ENCODE measurements at regions not wholly inside any gene's neighbourhood (a gene's known extent, or its start where the extent isn't known, plus 50 kb on each side); places are given as distances from the start of the nearest gene placed in this dataset.
"Not testable (repeated sequence)": the region's sequence is repeated elsewhere in the genome, so short reads cannot be mapped to it uniquely, and the experiment has no call there.

GRCh38 chr7:113188396-113188795 is 70.0 kb upstream of the SMIM30 start:
- Histone ChIP-seq H3K27ac (ENCODE audit: insufficient read depth, low read length, poor library complexity, severe bottlenecking) (no peak overlapping the region), H3K4me1 (ENCODE audit: control insufficient read depth, insufficient read depth, low read length, poor library complexity, severe bottlenecking) (no peaks in the 10 kb centered on the region), H3K27me3 (replicated peaks; ENCODE audit: control insufficient read depth, insufficient read depth, low read length, poor library complexity, severe bottlenecking) (no peaks in the 10 kb centered on the region), H3K9me3 (ENCODE audit: control insufficient read depth, low read length) (no peaks in the 10 kb centered on the region), H3K36me3 (ENCODE audit: control insufficient read depth, insufficient read depth, low read length) (no peaks in the 10 kb centered on the region), H3K4me3 (ENCODE audit: insufficient read depth, low read depth, low read length, poor library complexity, severe bottlenecking) (no peak overlapping the region)
- no peak for DNase-seq

GRCh38 chr7:113179313-113179712 is 61.0 kb upstream of the SMIM30 start:
- Histone ChIP-seq H3K4me1 (ENCODE audit: control insufficient read depth, insufficient read depth, low read length, poor library complexity, severe bottlenecking) (no peaks in the 10 kb centered on the region), H3K4me3 (ENCODE audit: insufficient read depth, low read depth, low read length, poor library complexity, severe bottlenecking) (no peak overlapping the region), H3K27ac (ENCODE audit: insufficient read depth, low read length, poor library complexity, severe bottlenecking) (no peak overlapping the region), H3K36me3 (ENCODE audit: control insufficient read depth, insufficient read depth, low read length) (no peaks in the 10 kb centered on the region), H3K9me3 (ENCODE audit: control insufficient read depth, low read length) (no peaks in the 10 kb centered on the region), H3K27me3 (replicated peaks; ENCODE audit: control insufficient read depth, insufficient read depth, low read length, poor library complexity, severe bottlenecking) (no peaks in the 10 kb centered on the region)
- DNase-seq = no peak

GRCh38 chr7:113176836-113177235 is 58.5 kb upstream of the SMIM30 start:
- Histone ChIP-seq H3K27ac (ENCODE audit: insufficient read depth, low read length, poor library complexity, severe bottlenecking) (no peak overlapping the region), H3K4me1 (ENCODE audit: control insufficient read depth, insufficient read depth, low read length, poor library complexity, severe bottlenecking) (no peaks in the 10 kb centered on the region), H3K4me3 (ENCODE audit: insufficient read depth, low read depth, low read length, poor library complexity, severe bottlenecking) (no peak overlapping the region), H3K36me3 (ENCODE audit: control insufficient read depth, insufficient read depth, low read length) (no peaks in the 10 kb centered on the region), H3K27me3 (replicated peaks; ENCODE audit: control insufficient read depth, insufficient read depth, low read length, poor library complexity, severe bottlenecking) (no peaks in the 10 kb centered on the region), H3K9me3 (ENCODE audit: control insufficient read depth, low read length) (no peaks in the 10 kb centered on the region)
- no peak for DNase-seq

- H3K27ac ChIP-seq (ENCODE audit: insufficient read depth, low read length, poor library complexity, severe bottlenecking); H3K4me3 ChIP-seq (ENCODE audit: insufficient read depth, low read depth, low read length, poor library complexity, severe bottlenecking); DNase-seq; H3K9me3 ChIP-seq (ENCODE audit: control insufficient read depth, low read length); H3K27me3 ChIP-seq (replicated peaks; ENCODE audit: control insufficient read depth, insufficient read depth, low read length, poor library complexity, severe bottlenecking); H3K4me1 ChIP-seq (ENCODE audit: control insufficient read depth, insufficient read depth, low read length, poor library complexity, severe bottlenecking); H3K36me3 ChIP-seq (ENCODE audit: control insufficient read depth, insufficient read depth, low read length): not testable (repeated sequence)
Observed at GRCh38 chr7:113176180-113176579, 57.8 kb upstream of the SMIM30 start.

- Histone ChIP-seq H3K4me1 (ENCODE audit: control insufficient read depth, insufficient read depth, low read length, poor library complexity, severe bottlenecking) (no peaks in the 10 kb centered on the region), H3K9me3 (ENCODE audit: control insufficient read depth, low read length) (no peaks in the 10 kb centered on the region), H3K27me3 (replicated peaks; ENCODE audit: control insufficient read depth, insufficient read depth, low read length, poor library complexity, severe bottlenecking) (no peaks in the 10 kb centered on the region), H3K4me3 (ENCODE audit: insufficient read depth, low read depth, low read length, poor library complexity, severe bottlenecking) (no peak overlapping the region), H3K27ac (ENCODE audit: insufficient read depth, low read length, poor library complexity, severe bottlenecking) (no peak overlapping the region), H3K36me3 (ENCODE audit: control insufficient read depth, insufficient read depth, low read length) (no peaks in the 10 kb centered on the region)
- no peak for DNase-seq
Observed at GRCh38 chr7:113175525-113176104, 57.3 kb upstream of the SMIM30 start.

- Histone ChIP-seq H3K4me3 (ENCODE audit: insufficient read depth, low read depth, low read length, poor library complexity, severe bottlenecking) (no peak overlapping the region), H3K27me3 (replicated peaks; ENCODE audit: control insufficient read depth, insufficient read depth, low read length, poor library complexity, severe bottlenecking) (no peaks in the 10 kb centered on the region), H3K36me3 (ENCODE audit: control insufficient read depth, insufficient read depth, low read length) (no peaks in the 10 kb centered on the region), H3K4me1 (ENCODE audit: control insufficient read depth, insufficient read depth, low read length, poor library complexity, severe bottlenecking) (no peaks in the 10 kb centered on the region), H3K27ac (ENCODE audit: insufficient read depth, low read length, poor library complexity, severe bottlenecking) (no peak overlapping the region), H3K9me3 (ENCODE audit: control insufficient read depth, low read length) (no peaks in the 10 kb centered on the region)
- DNase-seq = no peak
Observed at GRCh38 chr7:113172726-113173125, 54.4 kb upstream of the SMIM30 start.

- Histone ChIP-seq H3K36me3 (ENCODE audit: control insufficient read depth, insufficient read depth, low read length) (no peaks in the 10 kb centered on the region), H3K27me3 (replicated peaks; ENCODE audit: control insufficient read depth, insufficient read depth, low read length, poor library complexity, severe bottlenecking) (no peaks in the 10 kb centered on the region), H3K9me3 (ENCODE audit: control insufficient read depth, low read length) (no peaks in the 10 kb centered on the region), H3K27ac (ENCODE audit: insufficient read depth, low read length, poor library complexity, severe bottlenecking) (no peak overlapping the region), H3K4me1 (ENCODE audit: control insufficient read depth, insufficient read depth, low read length, poor library complexity, severe bottlenecking) (no peaks in the 10 kb centered on the region), H3K4me3 (ENCODE audit: insufficient read depth, low read depth, low read length, poor library complexity, severe bottlenecking) (no peak overlapping the region)
- no peak for DNase-seq
Observed at GRCh38 chr7:113170591-113170990, 52.2 kb upstream of the SMIM30 start.

Measured in effector memory CD4-positive, alpha-beta T cell (primary cell).